Loucy (cell line): ENCODE measurements at regions not wholly inside any gene's neighbourhood (a gene's known extent, or its start where the extent isn't known, plus 50 kb on each side); places are given as distances from the start of the nearest gene placed in this dataset.
"Not testable (repeated sequence)": the region's sequence is repeated elsewhere in the genome, so short reads cannot be mapped to it uniquely, and the experiment has no call there.

Experiments
- H2AFZ ChIP-seq: fragments of 200-600 bp; sonication (generic); 2 replicates; pipeline ENCODE4 v1.6.0; 2016; ENCODE audit warnings: antibody characterized with exemption, mild to moderate bottlenecking, low read length, moderate library complexity
- H3F3A ChIP-seq: fragments of 200-600 bp; 2 replicates; pipeline ENCODE4 v1.6.0; 2016; ENCODE audit warnings: antibody characterized with exemption, low read depth, mild to moderate bottlenecking
- H3K27me3 ChIP-seq: fragments of 200-600 bp; sonication (generic); 2 replicates; pipeline ENCODE4 v1.6.1; 2014; ENCODE audit warnings: low read length, mild to moderate bottlenecking; ENCODE audit not compliant: insufficient read depth, poor library complexity, severe bottlenecking
- H3K36me3 ChIP-seq: fragments of 200-600 bp; sonication (generic); 2 replicates; pipeline ENCODE4 v1.6.1; 2016; ENCODE audit warnings: low read length; ENCODE audit not compliant: insufficient read depth
- H3K4me1 ChIP-seq: fragments of 200-600 bp; sonication (generic); 2 replicates; pipeline ENCODE4 v1.5.1; 2014; ENCODE audit warnings: low read length, mild to moderate bottlenecking; ENCODE audit not compliant: insufficient read depth, poor library complexity, severe bottlenecking
- H3K4me2 ChIP-seq: fragments of 200-600 bp; sonication (generic); 2 replicates; pipeline ENCODE4 v1.6.0; 2014; ENCODE audit warnings: antibody characterized with exemption, low read length, low read depth, mild to moderate bottlenecking; ENCODE audit not compliant: poor library complexity, severe bottlenecking
- H3K4me3 ChIP-seq: fragments of 200-600 bp; sonication (generic); 2 replicates; pipeline ENCODE4 v1.5.1; 2014; ENCODE audit warnings: low read length, mild to moderate bottlenecking, mixed read lengths; ENCODE audit not compliant: poor library complexity, severe bottlenecking
- H3K79me2 ChIP-seq: fragments of 200-600 bp; sonication (generic); 2 replicates; pipeline ENCODE4 v1.6.1; 2014; ENCODE audit warnings: low read length; ENCODE audit not compliant: insufficient read depth
- H3K9ac ChIP-seq: fragments of 200-600 bp; sonication (generic); 2 replicates; pipeline ENCODE4 v1.6.0; 2014; ENCODE audit warnings: mild to moderate bottlenecking, low read depth, low read length, moderate library complexity; ENCODE audit not compliant: poor library complexity, severe bottlenecking
- H3K9me2 ChIP-seq: fragments of 200-600 bp; sonication (generic); replicated peaks from 2 replicates; pipeline ENCODE4 v1.6.1; 2016; ENCODE audit warnings: low read depth, low read length, mixed read lengths
- H3K9me3 ChIP-seq: fragments of 200-600 bp; sonication (generic); 2 replicates; pipeline ENCODE4 v1.6.1; 2014; ENCODE audit warnings: mild to moderate bottlenecking, antibody characterized with exemption, low read length, low read depth; ENCODE audit not compliant: insufficient read depth
- H4K20me1 ChIP-seq: fragments of 200-600 bp; sonication (generic); 2 replicates; pipeline ENCODE4 v1.6.0; 2014; ENCODE audit warnings: antibody characterized with exemption, low read length, mild to moderate bottlenecking; ENCODE audit not compliant: insufficient read depth, poor library complexity, severe bottlenecking
- CTCF ChIP-seq: fragments of 200-600 bp; sonication (generic); conservative IDR thresholded peaks from 2 replicates; pipeline ENCODE4 v1.5.1; 2014; ENCODE audit warnings: mild to moderate bottlenecking, antibody characterized with exemption, low read length
- EZH2phosphoT487 ChIP-seq: fragments of 200-600 bp; IDR thresholded peaks from 2 replicates; pipeline ENCODE4 v1.6.1; 2018; ENCODE audit warnings: antibody characterized with exemption, mild to moderate bottlenecking, moderate library complexity, borderline replicate concordance

- no peaks in the 10 kb centered on the region for H3K36me3 ChIP-seq
Measured at GRCh38 chr3:70466096-70466495, 153.7 kb upstream of the MDFIC2 start.

DNA sequence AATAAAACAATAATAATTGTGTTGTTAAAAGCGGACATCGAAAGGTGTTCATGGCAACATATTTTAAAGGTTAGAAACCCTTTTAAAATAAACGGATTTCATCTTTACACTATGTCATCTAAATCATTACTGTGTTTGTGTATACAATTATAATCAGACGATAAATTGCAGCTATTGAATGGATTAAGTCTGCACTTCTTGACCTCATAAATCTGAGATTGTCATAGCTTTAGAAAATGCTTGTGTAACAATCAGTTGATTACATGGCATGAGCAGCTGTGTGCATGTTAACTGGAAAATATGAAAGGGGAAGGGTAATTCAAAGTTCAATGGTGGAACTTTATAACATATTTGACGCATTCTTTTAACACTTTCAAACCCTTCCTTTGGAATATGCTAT lies 152.4 kb upstream of the MDFIC2 start:
- Histone ChIP-seq H3K9ac (no peak overlapping the region), H3F3A (no peaks in the 10 kb centered on the region), H3K4me1 (no peaks in the 10 kb centered on the region), H3K27me3 (no peaks in the 10 kb centered on the region), H3K36me3 (no peaks in the 10 kb centered on the region), H4K20me1 (no peaks in the 10 kb centered on the region), H3K9me2 (no peaks in the 10 kb centered on the region), H3K9me3 (no peaks in the 10 kb centered on the region), H3K4me3 (no peak overlapping the region), H3K4me2 (no peak overlapping the region), H2AFZ (no peak overlapping the region), H3K79me2 (no peaks in the 10 kb centered on the region)
- TF ChIP-seq EZH2phosphoT487 (no peak), CTCF (no peak)

More at GRCh38 chr3:70466096-70466495, 153.7 kb upstream of the MDFIC2 start:
- Histone ChIP-seq H3K9me2 (no peaks in the 10 kb centered on the region), H2AFZ (no peak overlapping the region), H3K27me3 (no peaks in the 10 kb centered on the region), H3K4me1 (no peaks in the 10 kb centered on the region), H3K9me3 (no peaks in the 10 kb centered on the region), H3K9ac (no peak overlapping the region), H3K4me2 (no peak overlapping the region), H3K79me2 (no peaks in the 10 kb centered on the region), H3K4me3 (no peak overlapping the region), H4K20me1 (no peaks in the 10 kb centered on the region), H3F3A (no peaks in the 10 kb centered on the region)
- no peak for TF ChIP-seq EZH2phosphoT487
- TF ChIP-seq CTCF, result no peak

- H3K9me3 ChIP-seq, result no peaks in the 10 kb centered on the region
- no peak overlapping the region for H3K9ac ChIP-seq
- no peaks in the 10 kb centered on the region for H3F3A ChIP-seq
- no peaks in the 10 kb centered on the region for H4K20me1 ChIP-seq
- no peaks in the 10 kb centered on the region for H3K9me2 ChIP-seq
- H3K79me2 ChIP-seq, result no peaks in the 10 kb centered on the region
- no peak overlapping the region for H2AFZ ChIP-seq
- H3K4me2 ChIP-seq, result no peak overlapping the region
- H3K36me3 ChIP-seq, result no peaks in the 10 kb centered on the region
- TF ChIP-seq CTCF (no peak), EZH2phosphoT487 (no peak)
- no peaks in the 10 kb centered on the region for H3K4me1 ChIP-seq
- H3K4me3 ChIP-seq, result no peak overlapping the region
- H3K27me3 ChIP-seq, result no peaks in the 10 kb centered on the region
Measured at GRCh38 chr3:70464465-70464864, 152.0 kb upstream of the MDFIC2 start.

DNA sequence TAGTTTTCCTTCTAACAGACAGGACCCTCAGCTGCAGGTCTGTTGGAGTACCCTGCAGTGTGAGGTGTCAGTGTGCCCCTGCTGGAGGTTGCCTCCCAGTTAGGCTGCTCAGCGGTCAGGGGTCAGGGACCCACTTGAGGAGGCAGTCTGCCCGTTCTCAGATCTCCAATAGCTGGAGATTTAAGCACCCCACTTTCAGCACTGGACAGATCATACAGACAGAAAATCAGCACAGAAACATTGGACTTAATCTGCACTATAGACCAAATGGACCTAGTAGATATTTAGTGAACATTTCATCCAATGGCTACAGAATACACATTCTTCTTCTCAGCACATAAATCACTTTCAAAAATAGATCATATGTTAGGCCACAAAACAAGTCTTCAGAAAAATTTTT lies 137.8 kb upstream of the MDFIC2 start:
- not testable (repeated sequence) for H3K27me3 ChIP-seq, H3K4me3 ChIP-seq

GRCh38 chr3:70435422-70435821 lies 123.0 kb upstream of the MDFIC2 start:
- H3K4me2 ChIP-seq, H3F3A ChIP-seq, H3K9me2 ChIP-seq, H4K20me1 ChIP-seq, H3K36me3 ChIP-seq, H3K9ac ChIP-seq, H3K9me3 ChIP-seq, H3K4me3 ChIP-seq, H2AFZ ChIP-seq, H3K4me1 ChIP-seq, H3K27me3 ChIP-seq, H3K79me2 ChIP-seq: not testable (repeated sequence)

More for the DNA sequence above, 137.8 kb upstream of the MDFIC2 start:
- not testable (repeated sequence) for H3K9me2 ChIP-seq, H3K4me1 ChIP-seq, H3K79me2 ChIP-seq, H2AFZ ChIP-seq, H4K20me1 ChIP-seq, H3K9ac ChIP-seq, H3F3A ChIP-seq, H3K9me3 ChIP-seq, H3K4me2 ChIP-seq, H3K36me3 ChIP-seq
